Astrocyte of the cerebellum (primary cell): ENCODE measurements at regions not wholly inside any gene's neighbourhood (a gene's known extent, or its start where the extent isn't known, plus 50 kb on each side); places are given as distances from the start of the nearest gene placed in this dataset.

Source experiments
- DNase-seq: peaks from one replicate; pipeline ENCODE4 v3.0.0-alpha.2; 2011; ENCODE audit warnings: low read depth
- H3K4me3 ChIP-seq: 2 replicates; pipeline ENCODE4 v1.5.1; 2011; ENCODE audit warnings: mild to moderate bottlenecking, low read depth, low read length, moderate library complexity
- CTCF ChIP-seq: IDR thresholded peaks from 2 replicates; pipeline ENCODE4 v1.5.1; 2012; ENCODE audit warnings: low read length, low read depth, moderate library complexity, mild to moderate bottlenecking; ENCODE audit errors: missing control alignments
- in situ Hi-C: cut with HindIII; loops from 2 replicates; pipeline ENCODE4 v1.10.0; 2017; ENCODE audit warnings: low sequenced_read_pairs

DNA sequence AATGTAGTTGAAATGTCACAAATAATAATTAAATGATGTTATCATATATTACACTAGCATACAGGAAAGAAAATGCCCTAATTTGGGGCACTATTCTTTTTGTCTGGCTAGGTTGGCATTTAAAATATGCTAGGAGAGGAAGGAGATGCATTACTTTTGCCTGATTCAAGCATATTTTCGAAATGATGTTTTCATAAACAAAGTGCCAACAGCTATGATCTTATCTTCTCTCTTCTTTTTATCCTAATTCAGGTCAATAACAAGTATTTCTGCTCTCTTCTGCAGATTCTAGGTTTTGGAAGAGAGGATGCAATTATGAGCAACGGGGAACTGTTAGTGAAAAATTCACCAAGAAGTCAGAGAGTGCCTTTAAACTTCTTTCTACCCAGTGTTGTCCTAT is 55.8 kb upstream of the NR2F2 start:
- no peak for DNase-seq
- in situ Hi-C loops: no loop called here
- no peak overlapping the region for H3K4me3 ChIP-seq
- no peak for TF ChIP-seq CTCF

GRCh38 chr15:96276438-96277210 is 53.9 kb upstream of the NR2F2 start:
- TF ChIP-seq CTCF: no peak
- DNase-seq: no peak
- in situ Hi-C loops: no loop called here
- H3K4me3 ChIP-seq: no peak overlapping the region
